ENCODE measurements at regions not wholly inside any gene's neighbourhood (a gene's known extent, or its start where the extent isn't known, plus 50 kb on each side); places are given as distances from the start of the nearest gene placed in this dataset.

DNA sequence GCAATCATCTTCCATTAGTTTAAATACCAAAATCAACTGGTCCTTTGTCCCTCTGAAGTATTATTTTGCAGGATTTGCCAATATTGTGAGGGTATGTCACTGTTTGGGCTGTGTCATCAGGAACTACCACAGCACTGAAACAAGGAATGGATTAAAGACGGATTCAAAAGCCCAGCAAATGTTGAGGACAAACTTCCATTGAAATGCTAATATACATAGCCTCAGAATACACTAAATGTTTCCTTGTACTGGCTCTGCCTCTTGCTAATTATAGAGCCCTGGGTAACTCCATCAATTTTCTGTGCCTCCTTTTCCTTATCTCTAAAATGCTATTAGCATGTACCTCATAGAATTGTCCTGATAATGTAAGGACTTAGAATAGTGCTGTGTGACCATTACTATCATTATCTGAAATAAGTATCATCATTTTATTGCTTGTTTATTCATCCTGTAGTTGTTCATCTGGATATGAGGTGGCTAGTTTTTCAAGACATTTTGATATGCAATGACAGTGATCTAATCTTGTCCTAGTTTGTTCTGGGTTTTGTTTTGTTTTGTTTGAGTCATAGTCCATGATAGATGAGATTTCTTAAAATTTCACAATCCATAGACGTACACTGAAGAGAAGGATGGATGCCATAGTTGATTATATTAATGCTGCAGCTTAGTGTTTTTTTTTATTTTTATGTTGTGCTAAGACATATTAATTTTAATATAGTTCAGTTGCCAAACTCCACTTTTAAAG, 333.4 kb upstream of the KCNH7 start:
- no peaks in the 10 kb centered on the region for H3K27me3 ChIP-seq
- H3K4me1 ChIP-seq (ENCODE audit: control insufficient read depth in 1 of 2, insufficient read depth in 1 of 2, low read depth in 1 of 2, low read length in 1 of 2), result no peaks in the 10 kb centered on the region
- no peaks in the 10 kb centered on the region for H3K36me3 ChIP-seq
- TF ChIP-seq, protein P1, sequence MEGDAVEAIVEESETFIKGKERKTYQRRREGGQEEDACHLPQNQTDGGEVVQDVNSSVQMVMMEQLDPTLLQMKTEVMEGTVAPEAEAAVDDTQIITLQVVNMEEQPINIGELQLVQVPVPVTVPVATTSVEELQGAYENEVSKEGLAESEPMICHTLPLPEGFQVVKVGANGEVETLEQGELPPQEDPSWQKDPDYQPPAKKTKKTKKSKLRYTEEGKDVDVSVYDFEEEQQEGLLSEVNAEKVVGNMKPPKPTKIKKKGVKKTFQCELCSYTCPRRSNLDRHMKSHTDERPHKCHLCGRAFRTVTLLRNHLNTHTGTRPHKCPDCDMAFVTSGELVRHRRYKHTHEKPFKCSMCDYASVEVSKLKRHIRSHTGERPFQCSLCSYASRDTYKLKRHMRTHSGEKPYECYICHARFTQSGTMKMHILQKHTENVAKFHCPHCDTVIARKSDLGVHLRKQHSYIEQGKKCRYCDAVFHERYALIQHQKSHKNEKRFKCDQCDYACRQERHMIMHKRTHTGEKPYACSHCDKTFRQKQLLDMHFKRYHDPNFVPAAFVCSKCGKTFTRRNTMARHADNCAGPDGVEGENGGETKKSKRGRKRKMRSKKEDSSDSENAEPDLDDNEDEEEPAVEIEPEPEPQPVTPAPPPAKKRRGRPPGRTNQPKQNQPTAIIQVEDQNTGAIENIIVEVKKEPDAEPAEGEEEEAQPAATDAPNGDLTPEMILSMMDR (IDR thresholded peaks at IDR 0.05), result no peak
- H3K9me3 ChIP-seq, result no peaks in the 10 kb centered on the region
- H3K27ac ChIP-seq, result no peak overlapping the region
- H3K4me3 ChIP-seq (ENCODE audit: low read depth in 1 of 2, low read length in 1 of 2), result no peak overlapping the region

DNA sequence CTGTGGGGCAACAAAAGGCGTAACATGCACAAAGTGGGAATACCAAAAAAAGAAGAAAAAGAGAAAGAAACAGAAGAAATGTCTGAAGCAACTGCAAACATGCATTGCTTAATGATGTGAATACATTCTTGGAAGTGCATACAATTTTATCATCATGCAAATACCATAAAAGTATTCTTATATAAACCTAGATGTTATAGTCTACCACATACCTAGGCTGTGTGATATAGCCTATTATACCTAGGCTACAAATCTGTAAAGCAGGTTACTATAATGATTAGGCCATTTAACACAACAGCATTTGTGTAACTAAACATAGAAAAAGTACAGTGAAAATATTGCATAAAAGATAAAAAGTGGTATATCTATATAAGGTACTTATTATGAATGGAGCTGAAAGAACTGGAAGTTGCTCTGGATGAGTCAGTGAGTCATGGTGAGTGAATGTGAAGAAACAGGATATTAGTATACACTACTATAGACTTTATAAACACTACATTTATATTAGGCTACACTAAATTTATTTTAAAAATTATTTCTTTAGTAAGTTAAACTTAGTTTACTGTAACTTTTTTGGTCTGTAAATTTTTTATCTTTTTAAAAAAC, 319.4 kb upstream of the KCNH7 start:
- TF ChIP-seq, protein P1 (IDR thresholded peaks at IDR 0.05), result no peak

DNA sequence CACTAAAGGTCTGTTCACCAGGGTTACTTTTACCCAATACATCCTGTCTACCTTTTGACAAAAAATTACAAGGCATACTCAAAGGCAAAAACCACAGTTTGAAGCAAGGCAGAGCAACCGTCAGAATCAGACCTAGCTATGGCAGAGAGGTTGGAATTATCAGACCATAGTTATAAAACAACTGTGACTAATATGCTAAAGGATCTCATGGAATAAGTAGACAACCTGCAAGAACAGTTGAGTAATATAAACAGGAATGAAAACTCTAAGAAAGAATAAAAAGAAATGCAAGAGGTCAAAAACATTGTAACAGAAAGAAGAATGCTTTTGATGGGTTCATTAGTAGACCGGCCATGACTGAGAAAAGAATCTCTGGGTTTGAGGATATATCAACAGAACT, 318.8 kb upstream of the KCNH7 start:
- H3K27me3 ChIP-seq, result no peaks in the 10 kb centered on the region
- TF ChIP-seq, protein P1 (IDR thresholded peaks at IDR 0.05), result no peak
- no peak overlapping the region for H3K4me3 ChIP-seq (ENCODE audit: low read depth in 1 of 2, low read length in 1 of 2)
- H3K27ac ChIP-seq, result no peak overlapping the region
- H3K4me1 ChIP-seq (ENCODE audit: control insufficient read depth in 1 of 2, insufficient read depth in 1 of 2, low read depth in 1 of 2, low read length in 1 of 2), result no peaks in the 10 kb centered on the region
- no peaks in the 10 kb centered on the region for H3K9me3 ChIP-seq
- no peaks in the 10 kb centered on the region for H3K36me3 ChIP-seq

More for the DNA sequence above, 319.4 kb upstream of the KCNH7 start:
- Histone ChIP-seq H3K4me3 (ENCODE audit: low read depth in 1 of 2, low read length in 1 of 2) (no peak overlapping the region), H3K27me3 (no peaks in the 10 kb centered on the region), H3K4me1 (ENCODE audit: control insufficient read depth in 1 of 2, insufficient read depth in 1 of 2, low read depth in 1 of 2, low read length in 1 of 2) (no peaks in the 10 kb centered on the region), H3K36me3 (no peaks in the 10 kb centered on the region), H3K27ac (no peak overlapping the region), H3K9me3 (no peaks in the 10 kb centered on the region)

DNA sequence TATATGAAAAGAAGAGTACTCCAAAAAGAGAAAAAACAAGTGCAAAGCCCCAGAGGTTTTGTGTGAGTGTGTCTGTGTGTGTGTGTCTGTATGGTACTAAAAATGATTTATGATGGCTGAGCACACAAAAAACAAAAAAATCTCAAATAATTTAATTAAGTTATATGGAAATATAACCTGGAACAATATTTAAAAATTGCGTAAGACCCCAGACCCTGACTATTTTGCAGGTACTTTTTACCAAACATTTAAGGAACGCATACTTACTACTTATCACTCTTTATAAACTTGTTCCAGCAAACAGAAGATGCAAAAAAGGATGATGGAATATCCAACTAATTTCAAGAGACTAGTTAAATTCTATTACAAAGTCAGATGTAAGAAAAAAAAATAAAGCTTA, 317.4 kb upstream of the KCNH7 start:
- H3K4me3 ChIP-seq (ENCODE audit: low read depth in 1 of 2, low read length in 1 of 2), result no peak overlapping the region
- TF ChIP-seq, protein P1 (IDR thresholded peaks at IDR 0.05), result no peak
- no peaks in the 10 kb centered on the region for H3K4me1 ChIP-seq (ENCODE audit: control insufficient read depth in 1 of 2, insufficient read depth in 1 of 2, low read depth in 1 of 2, low read length in 1 of 2)
- no peaks in the 10 kb centered on the region for H3K27me3 ChIP-seq
- no peaks in the 10 kb centered on the region for H3K9me3 ChIP-seq
- no peak overlapping the region for H3K27ac ChIP-seq
- H3K36me3 ChIP-seq, result no peaks in the 10 kb centered on the region

DNA sequence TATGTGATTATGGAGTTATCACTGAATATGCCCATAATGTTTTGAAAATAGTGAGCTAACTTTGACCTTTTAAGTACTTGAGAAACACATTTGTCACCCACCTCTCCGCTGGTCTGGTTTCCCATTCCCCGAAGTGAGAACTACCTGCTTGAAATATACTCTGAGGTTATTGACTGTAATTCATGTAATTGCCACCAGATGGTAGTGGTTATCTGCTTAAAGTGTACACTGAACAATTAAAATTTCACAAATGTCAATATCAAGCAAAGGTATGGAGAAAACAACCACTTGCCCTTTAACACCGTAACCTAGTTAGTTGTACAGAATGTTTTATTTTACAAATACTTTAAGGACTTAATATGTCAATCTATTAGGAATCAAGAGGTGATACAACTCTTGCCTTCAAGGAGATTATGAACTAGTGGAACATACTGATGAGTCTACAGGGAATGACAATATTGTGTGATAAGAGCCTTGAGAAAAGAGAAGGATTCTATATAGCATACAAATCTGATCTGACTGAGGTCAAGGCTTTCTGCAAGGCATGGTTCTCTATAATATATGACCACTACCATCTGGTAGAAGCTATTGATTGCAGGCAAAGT, 316.8 kb upstream of the KCNH7 start:
- Histone ChIP-seq H3K27me3 (no peaks in the 10 kb centered on the region), H3K4me1 (ENCODE audit: control insufficient read depth in 1 of 2, insufficient read depth in 1 of 2, low read depth in 1 of 2, low read length in 1 of 2) (no peaks in the 10 kb centered on the region), H3K4me3 (ENCODE audit: low read depth in 1 of 2, low read length in 1 of 2) (no peak overlapping the region), H3K27ac (no peak overlapping the region), H3K9me3 (no peaks in the 10 kb centered on the region), H3K36me3 (no peaks in the 10 kb centered on the region)
- TF ChIP-seq, protein P1 (IDR thresholded peaks at IDR 0.05), result no peak

Data from neutrophil (primary cell).